Spinal cord (tissue), 9 donors: ENCODE measurements at regions not wholly inside any gene's neighbourhood (a gene's known extent, or its start where the extent isn't known, plus 50 kb on each side); places are given as distances from the start of the nearest gene placed in this dataset.
A peak's percentile ranks its signal among the peaks of the same experiment; 100 is the strongest.
"Not testable (repeated sequence)": the region's sequence is repeated elsewhere in the genome, so short reads cannot be mapped to it uniquely, and the experiment has no call there.

Source experiments
- DNase-seq, 6 donors: peaks; one replicate each; pipeline versions ENCODE4 v3.0.0 to v3.0.0-alpha.2; 2013 to 2015; ENCODE audit warnings: low spot score in 6 of 6, low read depth in 4 of 6
- H3K27ac ChIP-seq: one replicate; pipeline ENCODE4 v1.5.1; 2013; ENCODE audit warnings: low read depth, low read length, control low read depth
- H3K27me3 ChIP-seq: one replicate; pipeline ENCODE4 v1.6.1; 2013; ENCODE audit warnings: low read length; ENCODE audit not compliant: control insufficient read depth, insufficient read depth
- H3K36me3 ChIP-seq: one replicate; pipeline ENCODE4 v1.6.1; 2013; ENCODE audit warnings: low read length; ENCODE audit not compliant: control insufficient read depth, insufficient read depth
- H3K4me1 ChIP-seq: one replicate; pipeline ENCODE4 v1.6.1; 2013; ENCODE audit warnings: low read length; ENCODE audit not compliant: control insufficient read depth, insufficient read depth
- H3K4me3 ChIP-seq: one replicate; pipeline ENCODE4 v1.5.1; 2013; ENCODE audit warnings: low read depth, low read length, control low read depth
- H3K9me3 ChIP-seq: one replicate; pipeline ENCODE4 v1.6.1; 2013; ENCODE audit warnings: low read length; ENCODE audit not compliant: control insufficient read depth, insufficient read depth
- WGBS: methylation state at CpG from one replicate; pipeline ENCODE4 v1.1.5; 2013; ENCODE audit warnings: missing lambda C conversion rate; ENCODE audit not compliant: insufficient coverage; 5-methylcytosine and 5-hydroxymethylcytosine counted together
- donor health status: healthy.

DNA sequence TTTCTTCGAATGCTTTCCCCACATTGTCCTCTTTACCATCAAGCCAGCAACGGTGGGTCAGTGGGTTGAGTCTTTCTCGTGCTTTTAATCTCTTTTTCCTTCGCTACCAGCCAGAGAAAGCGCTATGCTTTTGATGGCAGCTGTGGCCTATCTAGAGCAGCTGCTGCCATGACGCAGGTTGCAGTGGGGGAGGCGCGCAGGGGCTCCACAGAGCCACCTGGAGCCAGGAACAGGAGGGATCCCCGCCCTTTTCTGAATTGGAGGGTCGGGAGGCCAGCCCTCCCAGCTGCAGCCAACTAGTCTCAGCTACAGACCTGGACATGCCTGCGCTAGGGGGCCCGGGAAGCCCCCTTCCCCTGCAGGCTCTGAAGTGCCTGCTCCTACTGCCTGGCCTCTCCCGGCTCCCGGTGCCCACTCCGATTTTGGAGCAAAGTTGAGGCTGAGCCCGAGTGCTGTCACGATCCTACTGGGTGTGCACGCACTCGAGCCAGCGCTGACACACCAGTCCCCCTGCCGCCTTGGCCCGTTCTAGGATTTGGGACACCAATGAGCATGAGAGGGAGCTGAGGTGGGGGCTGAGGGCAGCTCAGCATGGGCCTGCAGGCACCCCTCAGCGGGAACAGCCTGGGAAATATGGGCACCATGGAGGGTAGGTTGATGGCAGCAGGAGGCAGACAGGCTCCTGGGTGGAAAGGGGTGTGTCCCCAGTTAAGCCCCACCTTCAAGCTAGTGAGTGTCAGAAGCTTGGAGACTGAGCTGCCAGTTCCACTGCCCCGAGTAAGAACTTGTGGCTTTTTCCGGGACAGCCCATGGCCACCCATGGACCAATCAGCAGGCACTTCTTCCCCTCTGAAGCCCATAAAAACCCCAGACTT, 784.2 kb downstream of the SLC6A15 start:
- H3K9me3 ChIP-seq: no peaks in the 10 kb centered on the region
- H3K4me3 ChIP-seq: no peak overlapping the region
- no peaks in the 10 kb centered on the region for H3K27me3 ChIP-seq
- H3K4me1 ChIP-seq: no peaks in the 10 kb centered on the region
- no peak for DNase-seq
- no peaks in the 10 kb centered on the region for H3K36me3 ChIP-seq
- no peak overlapping the region for H3K27ac ChIP-seq
- 92% methylated on average over 25 of the region's 25 CpGs for WGBS

DNA sequence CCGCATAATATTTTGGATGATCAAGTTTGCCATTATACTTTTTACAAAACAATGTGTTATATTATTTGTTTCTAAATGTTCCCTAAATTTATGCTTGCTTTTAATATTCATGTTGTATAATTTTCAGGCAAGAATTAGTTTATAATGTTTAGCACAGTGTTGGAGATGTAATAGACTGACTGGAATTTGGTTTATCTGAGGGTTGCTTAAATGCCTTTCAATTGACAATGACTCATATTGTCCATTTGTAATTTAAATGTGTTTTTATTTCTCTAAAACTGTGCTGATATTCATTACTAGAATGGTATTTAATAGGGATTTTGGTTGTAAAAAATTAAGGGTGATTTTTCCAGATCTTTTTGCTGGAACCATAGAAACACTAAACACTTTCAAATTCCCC, 788.4 kb downstream of the SLC6A15 start:
- WGBS: no CpG with 5 or more reads among the region's 1 CpG
- H3K27ac ChIP-seq: no peak overlapping the region
- H3K4me1 ChIP-seq: no peaks in the 10 kb centered on the region
- H3K36me3 ChIP-seq: no peaks in the 10 kb centered on the region
- H3K27me3 ChIP-seq: no peaks in the 10 kb centered on the region
- H3K4me3 ChIP-seq: no peak overlapping the region
- H3K9me3 ChIP-seq: no peaks in the 10 kb centered on the region
- DNase-seq: no peak

GRCh38 chr12:84117190-84117589, 795.4 kb downstream of the SLC6A15 start:
- DNase-seq: no peak
- no CpG with 5 or more reads among the region's 3 CpGs for WGBS

DNA sequence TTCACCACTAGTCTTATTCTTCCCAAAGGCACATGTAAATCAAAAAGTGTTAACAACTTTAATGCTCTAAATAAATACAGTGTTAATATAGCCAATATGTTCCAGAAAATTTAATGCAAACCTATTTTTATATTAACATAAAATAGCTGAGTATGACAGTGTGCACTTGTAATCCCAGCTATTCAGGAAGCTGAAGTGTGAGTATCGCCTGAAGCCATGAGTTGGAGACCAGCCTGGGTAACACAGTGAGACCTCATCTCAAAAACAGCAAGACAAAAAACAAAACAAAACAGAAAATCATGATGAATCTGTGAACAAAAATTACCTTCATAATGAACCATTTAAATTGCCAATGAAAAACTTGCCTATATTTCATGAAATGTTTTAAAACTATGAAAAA, 798.9 kb downstream of the SLC6A15 start:
- no CpG with 5 or more reads among the region's 1 CpG for WGBS

More at GRCh38 chr12:84117190-84117589, 795.4 kb downstream of the SLC6A15 start:
- Histone ChIP-seq H3K36me3 (no peaks in the 10 kb centered on the region), H3K4me1 (no peaks in the 10 kb centered on the region), H3K27ac (no peak overlapping the region), H3K27me3 (no peaks in the 10 kb centered on the region), H3K9me3 (no peaks in the 10 kb centered on the region), H3K4me3 (no peak overlapping the region)

DNA sequence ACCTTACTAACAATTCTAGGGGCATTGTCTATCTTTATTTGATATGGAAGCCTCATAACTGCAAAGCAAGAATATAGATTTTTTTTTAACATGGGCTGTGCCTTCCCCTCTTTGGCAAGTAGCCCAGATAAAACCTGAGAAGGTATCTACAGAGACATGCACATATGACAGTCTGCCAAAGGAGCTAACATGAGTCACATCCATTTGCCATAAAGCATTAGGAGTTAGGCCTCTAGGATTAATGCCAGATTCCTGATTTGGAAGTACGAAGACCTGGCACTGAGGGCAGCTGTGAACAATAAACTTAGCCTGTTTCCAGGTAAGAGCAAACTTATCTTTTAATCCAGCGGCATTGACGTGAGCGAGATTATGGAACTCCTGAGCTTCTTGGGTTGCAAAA, 808.7 kb downstream of the SLC6A15 start:
- WGBS: 97% methylated on average over 4 of the region's 4 CpGs
- not testable (repeated sequence) for H3K36me3 ChIP-seq, H3K4me1 ChIP-seq, H3K27ac ChIP-seq, H3K4me3 ChIP-seq, H3K27me3 ChIP-seq, DNase-seq
- H3K9me3 ChIP-seq: peaks cover 13% of the 10 kb centered on the region

More for the DNA sequence above, 798.9 kb downstream of the SLC6A15 start:
- H3K9me3 ChIP-seq: no peaks in the 10 kb centered on the region
- no peaks in the 10 kb centered on the region for H3K36me3 ChIP-seq
- no peaks in the 10 kb centered on the region for H3K27me3 ChIP-seq
- no peaks in the 10 kb centered on the region for H3K4me1 ChIP-seq
- H3K27ac ChIP-seq: no peak overlapping the region
- DNase-seq: no peak
- H3K4me3 ChIP-seq: no peak overlapping the region

GRCh38 chr12:84101963-84102362, 810.6 kb downstream of the SLC6A15 start:
- not testable (repeated sequence) for DNase-seq, H3K27me3 ChIP-seq, H3K4me1 ChIP-seq, H3K4me3 ChIP-seq, H3K36me3 ChIP-seq, H3K27ac ChIP-seq
- H3K9me3 ChIP-seq: peaks cover 13% of the 10 kb centered on the region
- WGBS: 100% methylated on average over 3 of the region's 8 CpGs

GRCh38 chr12:84099591-84099990, 813.0 kb downstream of the SLC6A15 start:
- not testable (repeated sequence) for H3K36me3 ChIP-seq, H3K4me3 ChIP-seq, H3K27ac ChIP-seq, H3K4me1 ChIP-seq, H3K27me3 ChIP-seq
- peaks cover 10% of the 10 kb centered on the region for H3K9me3 ChIP-seq
- DNase-seq: peak in 1 of 6 donors; percentile 60
- WGBS: no CpG with 5 or more reads among the region's 1 CpG

- Histone ChIP-seq H3K27me3 (no peaks in the 10 kb centered on the region), H3K36me3 (no peaks in the 10 kb centered on the region), H3K4me1 (no peaks in the 10 kb centered on the region), H3K4me3 (no peak overlapping the region), H3K27ac (no peak overlapping the region), H3K9me3 (no peaks in the 10 kb centered on the region)
- no peak for DNase-seq
- whole genome bisulfite sequencing: 90% methylated on average over 4 of the region's 4 CpGs
These were observed 820.9 kb downstream of the SLC6A15 start for GRCh38 chr12:84091651-84092050.

DNA sequence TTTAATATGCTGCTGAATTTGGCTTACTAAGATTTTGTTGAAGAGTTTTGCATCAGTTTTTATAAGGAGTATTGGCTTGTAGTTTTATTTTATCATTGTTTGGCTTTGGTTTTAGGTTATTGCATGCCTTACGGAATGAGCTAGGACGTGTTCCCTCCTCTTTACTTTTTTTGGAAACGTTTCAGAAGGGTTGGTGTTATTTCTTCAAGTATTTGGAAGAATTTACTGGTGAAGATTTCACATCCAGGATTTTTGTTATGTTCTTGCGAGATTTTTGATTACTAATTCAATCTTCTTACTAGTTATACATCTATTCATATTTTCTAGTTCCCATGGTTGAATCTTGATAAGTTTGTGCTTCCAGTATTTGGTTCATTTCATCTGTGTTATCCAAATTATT, 823.2 kb downstream of the SLC6A15 start:
- H3K4me1 ChIP-seq: no peaks in the 10 kb centered on the region
- peak in 1 of 6 donors; percentile 13 for DNase-seq
- H3K36me3 ChIP-seq: no peaks in the 10 kb centered on the region
- H3K27ac ChIP-seq: no peak overlapping the region
- no peaks in the 10 kb centered on the region for H3K9me3 ChIP-seq
- WGBS: no CpG with 5 or more reads among the region's 4 CpGs
- no peaks in the 10 kb centered on the region for H3K27me3 ChIP-seq
- H3K4me3 ChIP-seq: no peak overlapping the region

- H3K9me3 ChIP-seq: no peaks in the 10 kb centered on the region
- no CpG with 5 or more reads among the region's 3 CpGs for WGBS
- H3K36me3 ChIP-seq: no peaks in the 10 kb centered on the region
- H3K4me1 ChIP-seq: no peaks in the 10 kb centered on the region
- DNase-seq: peak in 2 of 6 donors; percentile 24 to 69
- no peak overlapping the region for H3K4me3 ChIP-seq
- no peak overlapping the region for H3K27ac ChIP-seq
- H3K27me3 ChIP-seq: no peaks in the 10 kb centered on the region
These were observed 827.6 kb downstream of the SLC6A15 start for GRCh38 chr12:84085046-84085445.
